Nephron (organoid): ENCODE measurements at regions not wholly inside any gene's neighbourhood (a gene's known extent, or its start where the extent isn't known, plus 50 kb on each side); places are given as distances from the start of the nearest gene placed in this dataset.

ENCODE experiments used
- H3K27ac Mint-ChIP-seq, 3 experiments: 2 replicates each; pipeline ENCODE4 v1.8.0; 2020; ENCODE audit warnings: mixed read lengths in 3 of 3, mild to moderate bottlenecking in 2 of 3, moderate library complexity in 1 of 3
- H3K27me3 Mint-ChIP-seq: 2 replicates; pipeline ENCODE4 v1.8.0; 2021; ENCODE audit warnings: low read depth, mild to moderate bottlenecking, moderate library complexity, mixed read lengths
- H3K36me3 Mint-ChIP-seq: 2 replicates; pipeline ENCODE4 v1.8.0; 2020; ENCODE audit warnings: low read depth, mixed read lengths
- H3K4me1 Mint-ChIP-seq: 2 replicates; pipeline ENCODE4 v1.8.0; 2020; ENCODE audit warnings: mixed read lengths
- H3K4me3 Mint-ChIP-seq, 3 experiments: 2 replicates each; pipeline ENCODE4 v1.8.0; 2020; ENCODE audit warnings: mild to moderate bottlenecking in 3 of 3, mixed read lengths in 3 of 3, moderate library complexity in 2 of 3
- H3K9me3 Mint-ChIP-seq: 2 replicates; pipeline ENCODE4 v1.8.0; 2020; ENCODE audit warnings: mixed read lengths
- TF ChIP-seq, protein P1 (sequence below), 3 experiments: fragments of 200-600 bp; sonication (generic); IDR thresholded peaks; one replicate each; pipeline ENCODE4 v1.5.0; 2021; ENCODE audit warnings: antibody characterized with exemption in 3 of 3; ENCODE audit not compliant: unreplicated experiment in 3 of 3

DNA sequence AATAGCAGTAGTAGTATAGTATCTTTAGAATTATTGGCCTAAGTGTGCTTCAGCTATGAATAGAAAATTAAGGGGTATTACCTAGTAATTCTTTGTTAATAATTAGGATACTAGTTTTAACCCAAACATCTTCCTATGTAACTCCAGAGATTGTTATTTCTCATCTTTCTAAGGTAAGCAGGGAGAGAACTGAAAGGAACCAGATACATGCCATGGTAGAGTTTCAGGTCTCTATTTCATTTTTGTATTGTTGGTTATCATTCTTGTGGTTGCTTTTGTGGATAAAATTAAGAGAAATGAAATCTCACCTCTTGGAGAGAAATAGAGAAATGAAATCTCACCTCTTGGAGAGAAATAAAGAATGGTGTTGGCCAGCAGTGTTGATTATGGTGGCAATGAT lies 597.1 kb upstream of the CT83 start:
- TF ChIP-seq, protein P1, sequence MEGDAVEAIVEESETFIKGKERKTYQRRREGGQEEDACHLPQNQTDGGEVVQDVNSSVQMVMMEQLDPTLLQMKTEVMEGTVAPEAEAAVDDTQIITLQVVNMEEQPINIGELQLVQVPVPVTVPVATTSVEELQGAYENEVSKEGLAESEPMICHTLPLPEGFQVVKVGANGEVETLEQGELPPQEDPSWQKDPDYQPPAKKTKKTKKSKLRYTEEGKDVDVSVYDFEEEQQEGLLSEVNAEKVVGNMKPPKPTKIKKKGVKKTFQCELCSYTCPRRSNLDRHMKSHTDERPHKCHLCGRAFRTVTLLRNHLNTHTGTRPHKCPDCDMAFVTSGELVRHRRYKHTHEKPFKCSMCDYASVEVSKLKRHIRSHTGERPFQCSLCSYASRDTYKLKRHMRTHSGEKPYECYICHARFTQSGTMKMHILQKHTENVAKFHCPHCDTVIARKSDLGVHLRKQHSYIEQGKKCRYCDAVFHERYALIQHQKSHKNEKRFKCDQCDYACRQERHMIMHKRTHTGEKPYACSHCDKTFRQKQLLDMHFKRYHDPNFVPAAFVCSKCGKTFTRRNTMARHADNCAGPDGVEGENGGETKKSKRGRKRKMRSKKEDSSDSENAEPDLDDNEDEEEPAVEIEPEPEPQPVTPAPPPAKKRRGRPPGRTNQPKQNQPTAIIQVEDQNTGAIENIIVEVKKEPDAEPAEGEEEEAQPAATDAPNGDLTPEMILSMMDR (IDR thresholded peaks at IDR 0.05; ENCODE audit: unreplicated experiment in 3 of 3): no peak
- Mint-ChIP-seq H3K4me3 (no peak overlapping the region), H3K9me3 (no peaks in the 10 kb centered on the region), H3K27me3 (no peaks in the 10 kb centered on the region), H3K36me3 (no peaks in the 10 kb centered on the region), H3K27ac (no peak overlapping the region), H3K4me1 (no peaks in the 10 kb centered on the region)

DNA sequence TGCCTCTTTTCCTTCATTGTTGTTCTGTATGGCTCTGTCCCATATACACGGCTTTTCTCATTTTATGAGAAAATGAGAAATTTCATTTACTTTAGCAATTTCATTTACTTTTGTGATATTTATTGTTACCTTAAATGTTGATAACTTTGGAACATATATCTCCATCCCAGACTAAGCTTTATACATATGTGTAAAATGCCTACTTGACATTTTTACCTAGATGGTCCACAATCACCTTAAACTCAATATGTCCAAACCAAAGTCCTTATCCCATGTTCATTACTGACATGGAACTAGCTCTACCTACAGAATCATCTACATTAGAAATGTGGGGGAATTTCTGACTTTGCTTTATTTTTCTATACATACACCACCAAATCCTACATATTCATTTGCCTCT lies 590.5 kb upstream of the CT83 start:
- H3K27me3 Mint-ChIP-seq: no peaks in the 10 kb centered on the region
- no peaks in the 10 kb centered on the region for H3K4me1 Mint-ChIP-seq
- no peak overlapping the region for H3K27ac Mint-ChIP-seq
- H3K4me3 Mint-ChIP-seq: no peak overlapping the region
- peaks cover 6% of the 10 kb centered on the region for H3K9me3 Mint-ChIP-seq
- no peaks in the 10 kb centered on the region for H3K36me3 Mint-ChIP-seq
- TF ChIP-seq, protein P1 (IDR thresholded peaks at IDR 0.05; ENCODE audit: unreplicated experiment in 3 of 3): no peak

DNA sequence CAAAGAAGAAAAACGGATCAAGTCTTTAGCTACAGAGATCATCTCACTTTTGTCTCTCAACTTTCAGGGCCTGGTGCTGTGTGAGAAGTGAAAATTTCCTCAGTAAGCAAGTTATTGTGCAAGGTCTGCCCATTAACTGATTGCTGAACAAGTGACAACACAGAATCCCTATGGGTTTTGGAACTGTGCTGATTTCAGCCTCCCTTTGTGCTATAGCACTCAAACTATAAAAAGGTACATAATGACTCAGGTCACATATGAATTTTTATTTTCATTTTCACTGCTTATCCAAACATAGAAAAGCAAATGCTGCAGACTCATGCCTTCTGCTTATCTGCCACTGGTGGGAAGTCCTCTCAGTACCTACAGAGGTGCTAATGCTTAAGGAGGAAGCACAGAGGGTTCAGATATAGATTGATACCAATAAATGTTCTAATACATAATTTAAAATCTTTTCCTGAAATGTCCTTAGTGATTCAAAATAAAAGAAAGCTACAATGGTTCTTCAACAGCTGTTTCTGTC lies 576.2 kb upstream of the CT83 start:
- Mint-ChIP-seq H3K27ac (peak overlapping the region in 1 of 3 experiments; percentile 41), H3K4me3 (no peak overlapping the region), H3K27me3 (no peaks in the 10 kb centered on the region), H3K9me3 (no peaks in the 10 kb centered on the region), H3K36me3 (no peaks in the 10 kb centered on the region), H3K4me1 (no peaks in the 10 kb centered on the region)
- TF ChIP-seq, protein P1 (IDR thresholded peaks at IDR 0.05; ENCODE audit: unreplicated experiment in 3 of 3): no peak

DNA sequence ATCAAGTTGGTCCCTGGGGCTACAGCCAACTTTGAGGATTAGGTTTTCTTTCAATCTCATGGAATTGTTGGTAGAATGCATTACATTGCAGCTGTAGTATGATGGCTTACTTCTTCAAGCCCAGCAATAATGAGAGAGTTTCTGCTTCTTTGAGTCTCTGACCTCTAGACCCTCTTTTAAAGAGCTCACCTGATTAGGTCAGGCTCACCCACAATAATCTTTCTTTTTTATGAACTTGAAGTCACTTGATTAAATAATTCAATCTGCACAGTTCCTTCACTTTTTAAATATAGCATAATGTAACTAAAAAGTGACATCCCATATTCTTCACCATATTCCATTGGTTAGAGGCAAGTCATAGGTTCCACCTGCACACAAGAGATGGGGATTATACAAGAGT lies 547.5 kb upstream of the CT83 start:
- H3K27me3 Mint-ChIP-seq: no peaks in the 10 kb centered on the region
- no peaks in the 10 kb centered on the region for H3K4me1 Mint-ChIP-seq
- TF ChIP-seq, protein P1 (IDR thresholded peaks at IDR 0.05; ENCODE audit: unreplicated experiment in 3 of 3): no peak
- H3K9me3 Mint-ChIP-seq: no peaks in the 10 kb centered on the region
- H3K36me3 Mint-ChIP-seq: no peaks in the 10 kb centered on the region
- no peak overlapping the region for H3K27ac Mint-ChIP-seq
- no peak overlapping the region for H3K4me3 Mint-ChIP-seq

DNA sequence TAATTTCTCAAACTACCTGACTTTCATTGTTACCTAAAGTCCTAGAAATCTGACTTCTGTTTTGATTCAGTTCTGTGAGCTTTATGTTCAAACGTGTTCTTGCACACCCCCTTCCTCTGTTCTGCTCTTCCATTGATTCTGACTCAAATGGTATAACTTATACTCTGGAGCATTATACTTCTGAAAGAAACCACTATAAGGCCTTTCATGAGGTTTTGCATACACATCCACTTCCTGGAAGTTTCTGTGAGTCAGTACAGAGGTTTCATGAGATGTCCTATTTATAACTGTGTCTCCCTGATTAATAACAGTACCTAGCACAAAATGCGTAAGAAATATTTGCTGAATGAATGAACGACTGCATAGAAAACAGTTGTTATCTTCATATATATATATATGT lies 540.2 kb upstream of the CT83 start:
- Mint-ChIP-seq H3K4me1 (no peaks in the 10 kb centered on the region), H3K9me3 (no peaks in the 10 kb centered on the region), H3K4me3 (no peak overlapping the region), H3K36me3 (no peaks in the 10 kb centered on the region), H3K27ac (no peak overlapping the region), H3K27me3 (no peaks in the 10 kb centered on the region)
- TF ChIP-seq, protein P1 (IDR thresholded peaks at IDR 0.05; ENCODE audit: unreplicated experiment in 3 of 3): no peak

DNA sequence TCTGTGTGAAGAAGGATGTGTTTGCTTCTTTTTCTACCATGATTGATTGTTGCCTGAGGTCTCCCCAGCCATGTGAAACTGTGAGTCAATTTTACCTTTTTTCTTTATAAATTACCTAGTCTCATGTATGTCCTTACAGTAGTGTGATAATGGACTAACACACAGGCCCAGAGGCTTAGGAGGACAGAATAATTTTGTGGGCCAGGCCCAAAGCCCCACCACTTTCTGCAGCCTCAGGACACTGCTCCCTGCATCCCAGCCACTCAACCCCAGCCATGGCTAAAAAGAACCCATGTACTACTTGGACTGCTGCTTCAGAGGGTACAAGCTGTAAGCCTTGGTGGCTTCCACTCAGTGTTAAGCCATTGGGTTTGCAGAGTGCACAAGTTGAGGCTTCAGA lies 512.7 kb upstream of the CT83 start:
- Mint-ChIP-seq H3K27ac (no peak overlapping the region), H3K4me3 (no peak overlapping the region), H3K9me3 (peaks cover 31% of the 10 kb centered on the region), H3K27me3 (no peaks in the 10 kb centered on the region), H3K36me3 (no peaks in the 10 kb centered on the region), H3K4me1 (no peaks in the 10 kb centered on the region)
- TF ChIP-seq, protein P1 (IDR thresholded peaks at IDR 0.05; ENCODE audit: unreplicated experiment in 3 of 3): no peak
